ENCODE measurements at regions not wholly inside any gene's neighbourhood (a gene's known extent, or its start where the extent isn't known, plus 50 kb on each side); places are given as distances from the start of the nearest gene placed in this dataset.

DNA sequence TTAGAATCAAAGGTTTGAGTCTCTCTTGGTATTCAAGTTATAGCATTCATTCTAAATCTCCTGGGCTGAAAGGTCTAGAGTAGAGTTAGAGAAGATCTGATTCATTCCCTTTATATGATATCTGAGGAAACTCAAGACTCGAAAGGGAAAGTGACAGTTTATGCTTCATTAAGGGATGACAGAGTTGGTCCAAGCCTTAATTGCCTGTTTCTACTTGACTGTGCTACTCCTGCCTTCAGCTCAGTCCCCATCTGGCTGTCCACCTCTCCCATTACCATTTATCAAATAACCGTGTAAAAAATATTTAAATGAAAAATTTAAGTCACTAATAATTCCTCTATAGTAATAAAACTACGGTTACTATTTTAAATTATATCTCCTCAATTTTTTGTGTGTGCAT is 537.1 kb upstream of the MEX3C start:
- TF ChIP-seq CTCF (IDR thresholded peaks at IDR 0.05) (no peak), ZFX (IDR thresholded peaks at IDR 0.05; ENCODE audit: borderline replicate concordance) (no peak)
- no peak overlapping the region for H3K27ac ChIP-seq

DNA sequence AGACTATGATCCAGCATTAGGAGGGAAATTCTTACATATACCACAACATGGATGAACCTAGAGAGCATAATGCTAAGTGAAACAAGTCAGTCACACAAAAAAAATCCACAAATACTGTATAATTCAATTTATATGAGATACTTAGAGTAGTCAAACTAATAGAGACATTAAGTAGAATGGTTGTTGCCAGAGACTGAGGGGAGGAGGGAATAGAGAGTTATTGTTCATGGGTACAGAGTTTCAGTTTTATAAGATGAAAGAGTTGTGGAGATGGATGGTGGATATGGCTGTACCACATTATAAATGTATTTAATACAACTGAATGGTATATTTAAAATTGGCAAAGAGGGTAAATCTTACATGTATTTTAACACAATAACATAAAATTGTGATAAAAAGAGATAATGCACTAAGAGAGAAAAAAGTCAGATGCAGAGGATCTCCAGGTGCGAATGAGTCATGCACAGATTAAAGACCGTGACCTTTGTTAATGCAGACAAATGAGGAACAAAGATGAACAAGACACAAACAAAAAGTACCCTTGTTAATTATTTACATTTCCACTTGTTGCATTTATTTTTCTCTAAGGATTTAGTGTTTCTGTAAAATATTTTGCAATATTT is 541.7 kb upstream of the MEX3C start:
- TF ChIP-seq CTCF (IDR thresholded peaks at IDR 0.05) (no peak), ZFX (IDR thresholded peaks at IDR 0.05; ENCODE audit: borderline replicate concordance) (no peak)

GRCh38 chr18:51751901-51752300 is 554.4 kb upstream of the MEX3C start:
- TF ChIP-seq CTCF (IDR thresholded peaks at IDR 0.05) (no peak), ZFX (IDR thresholded peaks at IDR 0.05; ENCODE audit: borderline replicate concordance) (no peak)
- no peak overlapping the region for H3K27ac ChIP-seq

More for the DNA sequence above, 541.7 kb upstream of the MEX3C start:
- H3K27ac ChIP-seq, result no peak overlapping the region

- H3K27ac ChIP-seq, result no peak overlapping the region
- no peak for TF ChIP-seq CTCF (IDR thresholded peaks at IDR 0.05)
- TF ChIP-seq ZFX (IDR thresholded peaks at IDR 0.05; ENCODE audit: borderline replicate concordance), result no peak
These were observed 556.0 kb upstream of the MEX3C start for GRCh38 chr18:51753365-51754057.

- TF ChIP-seq ZFX (IDR thresholded peaks at IDR 0.05; ENCODE audit: borderline replicate concordance) (no peak), CTCF (IDR thresholded peaks at IDR 0.05) (no peak)
- no peak overlapping the region for H3K27ac ChIP-seq
These were observed 557.1 kb upstream of the MEX3C start for GRCh38 chr18:51754566-51754965.

DNA sequence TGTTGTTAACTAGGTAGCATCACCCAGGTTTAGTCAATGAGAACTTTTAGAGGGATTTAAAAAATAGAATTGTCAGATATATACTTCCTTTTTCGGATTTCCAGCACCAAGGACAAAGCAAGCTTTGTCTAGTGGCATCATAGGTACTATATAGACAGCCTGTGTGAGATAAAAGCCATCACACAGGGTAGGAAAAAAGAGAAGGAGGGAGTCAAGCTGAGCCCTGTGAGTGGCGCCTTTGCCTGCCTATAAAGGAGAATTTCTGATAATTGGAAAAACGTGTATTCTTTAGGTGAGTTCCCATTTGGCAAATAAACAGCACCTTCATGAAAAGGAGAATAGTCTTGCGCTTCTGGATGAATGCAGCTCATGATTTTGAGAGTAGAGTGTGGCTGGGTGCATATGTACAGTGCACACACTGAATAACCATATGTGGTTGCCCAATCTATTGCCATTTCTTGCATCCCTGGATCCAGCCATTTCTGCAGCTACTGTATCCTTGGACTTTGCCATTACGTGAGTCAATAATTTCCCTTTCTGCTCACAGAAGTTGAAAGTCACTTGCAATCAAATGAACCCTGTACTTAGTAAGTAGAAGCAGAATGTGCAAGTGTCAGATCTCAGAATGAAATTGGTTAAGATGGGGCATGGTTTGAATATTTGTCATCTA is 559.9 kb upstream of the MEX3C start:
- no peak overlapping the region for H3K27ac ChIP-seq
- TF ChIP-seq CTCF (IDR thresholded peaks at IDR 0.05) (no peak), ZFX (IDR thresholded peaks at IDR 0.05; ENCODE audit: borderline replicate concordance) (no peak)

GRCh38 chr18:51762373-51762772 is 564.9 kb upstream of the MEX3C start:
- TF ChIP-seq CTCF (IDR thresholded peaks at IDR 0.05) (no peak), ZFX (IDR thresholded peaks at IDR 0.05; ENCODE audit: borderline replicate concordance) (no peak)
- H3K27ac ChIP-seq, result no peak overlapping the region

Measured in 22Rv1 (cell line).